ENCODE measurements at regions not wholly inside any gene's neighbourhood (a gene's known extent, or its start where the extent isn't known, plus 50 kb on each side); places are given as distances from the start of the nearest gene placed in this dataset.

DNA sequence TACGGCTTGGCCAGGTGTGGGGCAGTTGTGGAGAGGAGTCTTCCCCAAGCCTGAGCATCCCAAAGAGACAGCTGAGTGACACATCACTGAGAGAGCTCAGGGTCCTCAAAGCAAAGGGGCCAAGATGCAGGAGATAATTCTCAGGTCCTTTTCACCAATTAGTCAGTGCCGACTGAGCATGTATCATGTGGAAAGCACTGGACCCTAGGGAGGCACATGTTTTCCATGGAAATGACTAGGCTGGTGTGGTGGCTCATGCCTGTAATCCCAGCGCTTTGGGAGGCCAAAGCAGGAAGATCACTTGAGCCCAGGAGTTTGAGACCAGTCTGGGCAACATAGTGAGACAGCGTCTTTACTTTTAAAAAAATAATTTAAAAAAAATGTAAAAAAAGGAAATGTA lies 67.3 kb upstream of the PRPS1 start:
- Mint-ChIP-seq H3K27me3 (ENCODE audit: insufficient read depth, low read depth) (no peaks in the 10 kb centered on the region), H3K36me3 (peaks cover 4% of the 10 kb centered on the region), H3K9me3 (no peaks in the 10 kb centered on the region), H3K27ac (no peak overlapping the region), H3K4me1 (peaks cover 22% of the 10 kb centered on the region), H3K4me3 (no peak overlapping the region)
- H3K9me3 ChIP-seq (ENCODE audit: low read depth), result no peaks in the 10 kb centered on the region
- H2AFZ ChIP-seq (replicated peaks), result no peak overlapping the region
- H3K9ac ChIP-seq, result no peak overlapping the region
- H3K36me3 ChIP-seq, result no peaks in the 10 kb centered on the region
- peaks cover 15% of the 10 kb centered on the region for H3K4me1 ChIP-seq
- no peak for TF ChIP-seq EZH2phosphoT487 (IDR thresholded peaks at IDR 0.05)
- TF ChIP-seq, protein P1, sequence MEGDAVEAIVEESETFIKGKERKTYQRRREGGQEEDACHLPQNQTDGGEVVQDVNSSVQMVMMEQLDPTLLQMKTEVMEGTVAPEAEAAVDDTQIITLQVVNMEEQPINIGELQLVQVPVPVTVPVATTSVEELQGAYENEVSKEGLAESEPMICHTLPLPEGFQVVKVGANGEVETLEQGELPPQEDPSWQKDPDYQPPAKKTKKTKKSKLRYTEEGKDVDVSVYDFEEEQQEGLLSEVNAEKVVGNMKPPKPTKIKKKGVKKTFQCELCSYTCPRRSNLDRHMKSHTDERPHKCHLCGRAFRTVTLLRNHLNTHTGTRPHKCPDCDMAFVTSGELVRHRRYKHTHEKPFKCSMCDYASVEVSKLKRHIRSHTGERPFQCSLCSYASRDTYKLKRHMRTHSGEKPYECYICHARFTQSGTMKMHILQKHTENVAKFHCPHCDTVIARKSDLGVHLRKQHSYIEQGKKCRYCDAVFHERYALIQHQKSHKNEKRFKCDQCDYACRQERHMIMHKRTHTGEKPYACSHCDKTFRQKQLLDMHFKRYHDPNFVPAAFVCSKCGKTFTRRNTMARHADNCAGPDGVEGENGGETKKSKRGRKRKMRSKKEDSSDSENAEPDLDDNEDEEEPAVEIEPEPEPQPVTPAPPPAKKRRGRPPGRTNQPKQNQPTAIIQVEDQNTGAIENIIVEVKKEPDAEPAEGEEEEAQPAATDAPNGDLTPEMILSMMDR (IDR thresholded peaks at IDR 0.05), result no peak
- no peak for TF ChIP-seq EZH2 (IDR thresholded peaks at IDR 0.05)
- no peak overlapping the region for H3K4me2 ChIP-seq
- no peaks in the 10 kb centered on the region for H3K27me3 ChIP-seq
- no peaks in the 10 kb centered on the region for H4K20me1 ChIP-seq (ENCODE audit: low read depth)
- H3F3A ChIP-seq (ENCODE audit: low read depth), result no peaks in the 10 kb centered on the region
- no peak overlapping the region for H3K27ac ChIP-seq
- no peak for DNase-seq (ENCODE audit: low spot score)
- no peak overlapping the region for H3K4me3 ChIP-seq
- no peaks in the 10 kb centered on the region for H3K79me2 ChIP-seq (ENCODE audit: low read depth)

DNA sequence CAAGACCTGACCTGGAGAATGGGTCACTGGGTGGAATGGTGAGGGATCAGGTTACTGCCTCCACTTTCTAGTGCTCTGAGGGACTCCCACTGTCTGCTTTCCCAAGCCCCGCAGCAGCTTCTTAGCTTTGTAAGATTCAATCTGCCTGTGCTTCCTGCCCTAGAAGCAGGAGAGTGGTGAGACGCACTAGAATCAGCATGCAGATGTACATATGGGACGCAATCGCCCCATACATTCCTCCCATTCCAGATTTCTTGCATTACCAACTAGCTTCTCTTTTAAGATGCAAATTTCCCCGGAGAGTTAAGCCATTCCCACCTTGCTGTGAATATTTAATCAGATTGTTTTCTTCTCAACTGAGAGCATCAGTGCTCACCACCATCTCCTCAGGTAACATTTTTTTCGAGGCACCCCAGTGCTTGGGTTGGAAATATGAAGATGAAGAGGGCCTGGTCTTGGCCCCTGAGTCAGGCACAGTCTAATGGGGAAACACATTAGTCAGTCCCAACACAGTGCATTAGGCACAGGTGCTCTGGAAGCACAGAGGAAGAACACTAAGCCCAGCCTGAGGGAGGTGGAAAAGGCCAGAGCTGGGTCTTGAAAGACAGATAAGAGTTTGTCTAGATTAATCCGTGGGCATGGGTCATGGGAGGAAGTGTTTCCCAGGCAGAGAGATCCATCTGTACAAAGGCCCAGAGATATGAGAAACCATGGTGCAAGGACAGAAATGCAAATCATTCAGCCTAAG lies 66.7 kb upstream of the PRPS1 start:
- no peak overlapping the region for H3K27ac ChIP-seq
- Mint-ChIP-seq H3K4me1 (peaks cover 27% of the 10 kb centered on the region), H3K27me3 (ENCODE audit: insufficient read depth, low read depth) (no peaks in the 10 kb centered on the region), H3K36me3 (peaks cover 4% of the 10 kb centered on the region), H3K27ac (peak overlapping the region; percentile 78), H3K4me3 (no peak overlapping the region), H3K9me3 (no peaks in the 10 kb centered on the region)
- H3K9me3 ChIP-seq (ENCODE audit: low read depth), result no peaks in the 10 kb centered on the region
- no peak overlapping the region for H3K4me3 ChIP-seq
- H4K20me1 ChIP-seq (ENCODE audit: low read depth), result no peaks in the 10 kb centered on the region
- no peaks in the 10 kb centered on the region for H3K27me3 ChIP-seq
- peak overlapping the region; percentile 57 for H3K4me2 ChIP-seq
- peak overlapping the region; percentile 86 for H2AFZ ChIP-seq (replicated peaks)
- TF ChIP-seq EZH2phosphoT487 (IDR thresholded peaks at IDR 0.05) (no peak), EZH2 (IDR thresholded peaks at IDR 0.05) (no peak)
- TF ChIP-seq, protein P1 (IDR thresholded peaks at IDR 0.05), result no peak
- H3K36me3 ChIP-seq, result no peaks in the 10 kb centered on the region
- H3K9ac ChIP-seq, result no peak overlapping the region
- peaks cover 21% of the 10 kb centered on the region for H3K4me1 ChIP-seq
- no peaks in the 10 kb centered on the region for H3K79me2 ChIP-seq (ENCODE audit: low read depth)
- H3F3A ChIP-seq (ENCODE audit: low read depth), result peaks cover 4% of the 10 kb centered on the region
- peak; percentile 36 for DNase-seq (ENCODE audit: low spot score)

DNA sequence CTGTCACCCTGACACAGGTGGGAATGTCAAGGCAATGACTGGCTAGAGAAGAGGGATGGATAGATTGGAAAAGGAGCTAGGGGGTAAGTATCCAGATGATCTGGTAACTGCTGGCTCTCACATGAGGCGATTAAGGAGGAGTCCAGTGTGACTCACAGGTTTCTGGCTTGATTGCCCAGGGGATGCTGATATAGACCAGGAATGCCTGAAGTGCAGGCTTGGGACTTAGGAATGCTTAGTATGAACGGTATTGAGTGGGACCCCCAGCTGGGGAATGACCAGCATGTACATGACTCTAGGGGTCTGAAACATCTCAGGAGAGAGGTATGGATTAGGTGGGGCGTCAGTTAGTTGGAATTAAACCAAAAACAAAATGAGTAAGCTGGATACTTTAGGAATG lies 65.8 kb upstream of the PRPS1 start:
- Histone ChIP-seq H3K4me2 (no peak overlapping the region), H3K4me1 (peaks cover 29% of the 10 kb centered on the region), H3K27ac (no peak overlapping the region), H3K4me3 (no peak overlapping the region), H3K9me3 (ENCODE audit: low read depth) (no peaks in the 10 kb centered on the region), H2AFZ (replicated peaks) (no peak overlapping the region), H3K27me3 (no peaks in the 10 kb centered on the region), H4K20me1 (ENCODE audit: low read depth) (no peaks in the 10 kb centered on the region), H3F3A (ENCODE audit: low read depth) (peaks cover 12% of the 10 kb centered on the region), H3K9ac (no peak overlapping the region), H3K36me3 (no peaks in the 10 kb centered on the region), H3K79me2 (ENCODE audit: low read depth) (no peaks in the 10 kb centered on the region)
- DNase-seq (ENCODE audit: low spot score), result no peak
- TF ChIP-seq EZH2phosphoT487 (IDR thresholded peaks at IDR 0.05), result no peak
- TF ChIP-seq, protein P1 (IDR thresholded peaks at IDR 0.05), result no peak
- no peak for TF ChIP-seq EZH2 (IDR thresholded peaks at IDR 0.05)
- Mint-ChIP-seq H3K9me3 (no peaks in the 10 kb centered on the region), H3K27ac (no peak overlapping the region), H3K4me1 (peaks cover 33% of the 10 kb centered on the region), H3K36me3 (peaks cover 4% of the 10 kb centered on the region), H3K4me3 (no peak overlapping the region), H3K27me3 (ENCODE audit: insufficient read depth, low read depth) (no peaks in the 10 kb centered on the region)
